HepG2 (cell line): ENCODE measurements at regions not wholly inside any gene's neighbourhood (a gene's known extent, or its start where the extent isn't known, plus 50 kb on each side); places are given as distances from the start of the nearest gene placed in this dataset.

ENCODE experiments used
- ATAC-seq: fragments of 200-7000 bp; cut with Tn5 transposase; 3 replicates; pipeline ENCODE4 v1.9.1; 2020; ENCODE audit warnings: mild to moderate bottlenecking, moderate library complexity
- BruUV-seq: library from RNA; stranded (reverse); fragments of 400-500 nt; replicated peaks from 2 replicates; lab custom pipeline; 2021; lab: Mats Ljungman, UMichigan
- CTCF ChIA-PET: fragments of 300-600 bp; formaldehyde crosslinking; extraction: SDS; loops from one replicate; lab custom pipeline; 2021; ENCODE audit warnings: low total read pairs, inconsistent platforms, low intra/inter-chr PET ratio; lab: Yijun Ruan, JAX
- POLR2A ChIA-PET: fragments of 350-600 bp; sonication (Branson Sonifier 250); formaldehyde crosslinking; loops from one replicate; lab custom pipeline; 2020; ENCODE audit warnings: antibody characterized with exemption, inconsistent platforms; lab: Yijun Ruan, JAX
- DNase-seq: peaks from one replicate; pipeline ENCODE4 v3.0.0-alpha.2; 2015; ENCODE audit warnings: low spot score
- FAIRE-seq: peaks from 3 replicates; lab custom pipeline; 2011; peaks lifted over from hg19 to GRCh38; lab: Jason Lieb, UNC
- H2AFZ ChIP-seq: one replicate; pipeline ENCODE4 v1.6.1; 2011; ENCODE audit warnings: low read length, inconsistent platforms
- H3K27ac ChIP-seq: fragments of 300-600 bp; 3 replicates; pipeline ENCODE4 v1.8.0; 2011; ENCODE audit warnings: mixed run types, mild to moderate bottlenecking, mixed read lengths, low read length, inconsistent platforms; ENCODE audit not compliant: insufficient read depth; ENCODE audit errors: extremely low read length
- H3K27me3 ChIP-seq, 2 experiments: fragments of 200-600 bp in 1 of 2; 2 replicates in 1 of 2; 3 replicates in 1 of 2; pipeline versions ENCODE4 v1.6.0 to v1.8.0; 2011; ENCODE audit warnings: low read length in 2 of 2, mild to moderate bottlenecking in 2 of 2, moderate library complexity in 2 of 2, inconsistent platforms in 1 of 2; ENCODE audit not compliant: insufficient read depth in 2 of 2, control insufficient read depth in 1 of 2
- H3K36me3 ChIP-seq, 2 experiments: fragments of 200-600 bp in 1 of 2; replicated peaks in 1 of 2; 2 replicates in 1 of 2; 3 replicates in 1 of 2; pipeline versions ENCODE4 v1.5.1 to v1.8.0; 2011; ENCODE audit warnings: low read length in 2 of 2, inconsistent platforms in 1 of 2; ENCODE audit not compliant: insufficient read depth in 2 of 2, control insufficient read depth in 1 of 2
- H3K4me1 ChIP-seq: 2 replicates; pipeline ENCODE4 v1.5.1; 2012; ENCODE audit warnings: low read length, inconsistent platforms; ENCODE audit not compliant: insufficient read depth
- H3K4me2 ChIP-seq: 2 replicates; pipeline ENCODE4 v1.6.0; 2011; ENCODE audit warnings: low read depth, low read length, inconsistent platforms
- H3K4me3 ChIP-seq, 3 experiments: fragments of 200-600 bp in 1 of 3; sonication (generic), shearing (Covaris generic) in 1 of 3; replicated peaks in 1 of 3; 2 replicates each; pipeline ENCODE4 v1.5.1; 2011 to 2016; ENCODE audit warnings: low read length in 3 of 3, inconsistent platforms in 2 of 3, low read depth in 2 of 3, mild to moderate bottlenecking in 2 of 3, control low read depth in 1 of 3, mixed read lengths in 1 of 3; ENCODE audit not compliant: insufficient read depth in 1 of 3
- H3K79me2 ChIP-seq: one replicate; pipeline ENCODE4 v1.6.1; 2011; ENCODE audit warnings: low read length, inconsistent platforms; ENCODE audit not compliant: insufficient read depth
- H3K9ac ChIP-seq: 2 replicates; pipeline ENCODE4 v1.6.0; 2011; ENCODE audit warnings: mild to moderate bottlenecking, low read depth, low read length, inconsistent platforms; ENCODE audit not compliant: insufficient read depth
- H3K9me3 ChIP-seq: 2 replicates; pipeline ENCODE4 v1.5.1; 2012; ENCODE audit warnings: mild to moderate bottlenecking, low read length
- H4K20me1 ChIP-seq: 2 replicates; pipeline ENCODE4 v1.6.0; 2011; ENCODE audit warnings: inconsistent platforms, mild to moderate bottlenecking, low read length, moderate library complexity; ENCODE audit not compliant: insufficient read depth
- ATF1 ChIP-seq: IDR thresholded peaks from 2 replicates; pipeline ENCODE4 v1.6.1; 2016; ENCODE audit warnings: mild to moderate bottlenecking, control low read depth
- CTCF ChIP-seq: sonication (generic); formaldehyde crosslinking; IDR thresholded peaks from 2 replicates; pipeline ENCODE4 v1.5.0; 2020; ENCODE audit warnings: mild to moderate bottlenecking, missing genetic modification reagents, moderate library complexity
- ETS1 ChIP-seq: sonication (generic); formaldehyde crosslinking; IDR thresholded peaks from 2 replicates; pipeline ENCODE4 v1.4.0; 2020; ENCODE audit warnings: missing genetic modification reagents
- KLF15 ChIP-seq: sonication (generic); formaldehyde crosslinking; IDR thresholded peaks from 2 replicates; pipeline ENCODE4 v1.8.1; 2023; ENCODE audit warnings: borderline replicate concordance, mild to moderate bottlenecking, inconsistent platforms, missing genetic modification reagents, mixed read lengths
- RBM39 ChIP-seq: fragments of 200-400 bp; formaldehyde crosslinking; IDR thresholded peaks from one replicate; pipeline ENCODE4 v1.6.1; 2018; ENCODE audit warnings: antibody characterized with exemption, mild to moderate bottlenecking, low read depth, low read length; ENCODE audit not compliant: poor library complexity, severe bottlenecking
- SNAPC4 ChIP-seq: sonication (generic); formaldehyde crosslinking; IDR thresholded peaks from 2 replicates; pipeline ENCODE4 v1.4.0; 2020; ENCODE audit warnings: mild to moderate bottlenecking, missing genetic modification reagents
- TCF12 ChIP-seq, 2 experiments: fragments of 450-650 bp in 1 of 2; sonication (generic) in 1 of 2; formaldehyde crosslinking in 1 of 2; IDR thresholded peaks; 2 replicates each; pipeline versions ENCODE4 v1.6.1 to v1.8.0; 2017 to 2022; ENCODE audit warnings: antibody characterized with exemption in 1 of 2, mild to moderate bottlenecking in 1 of 2, missing genetic modification reagents in 1 of 2, moderate library complexity in 1 of 2
- ZBTB42 ChIP-seq: sonication (generic); formaldehyde crosslinking; IDR thresholded peaks from 2 replicates; pipeline ENCODE4 v1.5.0; 2020; ENCODE audit warnings: mild to moderate bottlenecking, missing genetic modification reagents
- ZNF441 ChIP-seq: sonication (generic); formaldehyde crosslinking; IDR thresholded peaks from 2 replicates; pipeline ENCODE4 v1.7.0; 2021; ENCODE audit warnings: missing genetic modification reagents, borderline replicate concordance
- WGBS: methylation state at CpG from one replicate; pipeline ENCODE4 v1.1.6; 2017; ENCODE audit warnings: low lambda C conversion rate; 5-methylcytosine and 5-hydroxymethylcytosine counted together
- in situ Hi-C: cut with HindIII; loops from 2 replicates; pipeline ENCODE4 v1.10.0; 2017; ENCODE audit warnings: low pct_unique_long_range_greater_than_20kb; ENCODE audit not compliant: extremely low pct_ligation_motif_present
- intact Hi-C: fragments of 100-400 bp; cut with micrococcal nuclease; formaldehyde crosslinking; loops from one replicate; pipeline ENCODE4 v1.10.0; 2022; ENCODE audit not compliant: unreplicated experiment

GRCh38 chrX:93868289-93868965 lies 194.4 kb downstream of the FAM133A start:
- ChIA-PET POLR2A (no interaction called here), CTCF (no interaction called here)
- BruUV-seq = no TSS peak
- H2AFZ ChIP-seq = no peak overlapping the region
- WGBS = 8% methylated on average over 1 of the region's 9 CpGs
- no peaks in the 10 kb centered on the region for H3K4me1 ChIP-seq
- no peaks in the 10 kb centered on the region for H4K20me1 ChIP-seq
- intact Hi-C loops (no loop called here), in situ Hi-C loops (loop anchor here (25.0 kb wide), 1 partner anchor 194 kb away; no protein-coding TSS in a partner anchor)
- H3K9me3 ChIP-seq = no peaks in the 10 kb centered on the region
- ATAC-seq = no peak
- FAIRE-seq = no peak
- H3K36me3 ChIP-seq = no peaks in the 10 kb centered on the region
- TF ChIP-seq ZBTB42 (CRISPR knock-in tag) (no peak), RBM39 (no peak), TCF12 (IDR thresholded peaks at IDR 0.05) (no peak), TCF12 (CRISPR knock-in tag; IDR thresholded peaks at IDR 0.05) (no peak), ETS1 (no peak), KLF15 (CRISPR knock-in tag) (no peak)
- TF ChIP-seq, all 625 proteins: peak for 0
- H3K79me2 ChIP-seq = no peaks in the 10 kb centered on the region
- no peaks in the 10 kb centered on the region for H3K27me3 ChIP-seq
- no peak for DNase-seq
- H3K4me3 ChIP-seq = no peak overlapping the region
- H3K9ac ChIP-seq = no peak overlapping the region
- no peak overlapping the region for H3K27ac ChIP-seq
- H3K4me2 ChIP-seq = no peak overlapping the region

- Histone ChIP-seq H3K4me2 (no peak overlapping the region), H3K9ac (no peak overlapping the region), H2AFZ (no peak overlapping the region), H3K4me3 (no peak overlapping the region), H3K27ac (no peak overlapping the region), H3K27me3 (no peaks in the 10 kb centered on the region), H4K20me1 (no peaks in the 10 kb centered on the region), H3K4me1 (no peaks in the 10 kb centered on the region), H3K36me3 (no peaks in the 10 kb centered on the region), H3K9me3 (no peaks in the 10 kb centered on the region), H3K79me2 (no peaks in the 10 kb centered on the region)
- in situ Hi-C loops (loop anchor here (25.0 kb wide), 1 partner anchor 188 kb away; no protein-coding TSS in a partner anchor), intact Hi-C loops (loop anchor here (1.0 to 2.0 kb wide), 2 partner anchors 184 to 414 kb away; no protein-coding TSS in a partner anchor)
- DNase-seq (peak; percentile 1), FAIRE-seq (no peak), ATAC-seq (no peak)
- BruUV-seq = no TSS peak
- CTCF ChIA-PET = no interaction called here
- POLR2A ChIA-PET = no interaction called here
- WGBS = 23% methylated on average over 4 of the region's 4 CpGs
- TF ChIP-seq ZNF441 (CRISPR knock-in tag) (no peak), CTCF (peak; percentile 55), SNAPC4 (no peak), ATF1 (no peak)
Observed at GRCh38 chrX:93874554-93874953, 200.5 kb downstream of the FAM133A start.
